ENCODE measurements at regions not wholly inside any gene's neighbourhood (a gene's known extent, or its start where the extent isn't known, plus 50 kb on each side); places are given as distances from the start of the nearest gene placed in this dataset.

GRCh38 chr22:27487600-27488452 lies 313.7 kb downstream of the MN1 start:
- H3K27ac ChIP-seq: no peak overlapping the region
- H3K9me3 ChIP-seq: no peaks in the 10 kb centered on the region
- no peaks in the 10 kb centered on the region for H3K4me1 ChIP-seq (ENCODE audit: control insufficient read depth in 1 of 2, insufficient read depth in 1 of 2, low read depth in 1 of 2, low read length in 1 of 2)
- H3K27me3 ChIP-seq: no peaks in the 10 kb centered on the region
- H3K4me3 ChIP-seq (ENCODE audit: low read depth in 1 of 2, low read length in 1 of 2): no peak overlapping the region
- no peak for TF ChIP-seq CTCF (IDR thresholded peaks at IDR 0.05)
- H3K36me3 ChIP-seq: no peaks in the 10 kb centered on the region

GRCh38 chr22:27488456-27489177 lies 312.9 kb downstream of the MN1 start:
- no peak for TF ChIP-seq CTCF (IDR thresholded peaks at IDR 0.05)
- Histone ChIP-seq H3K4me1 (ENCODE audit: control insufficient read depth in 1 of 2, insufficient read depth in 1 of 2, low read depth in 1 of 2, low read length in 1 of 2) (no peaks in the 10 kb centered on the region), H3K36me3 (no peaks in the 10 kb centered on the region), H3K27ac (no peak overlapping the region), H3K4me3 (ENCODE audit: low read depth in 1 of 2, low read length in 1 of 2) (no peak overlapping the region), H3K27me3 (no peaks in the 10 kb centered on the region), H3K9me3 (no peaks in the 10 kb centered on the region)

- Histone ChIP-seq H3K36me3 (no peaks in the 10 kb centered on the region), H3K4me3 (ENCODE audit: low read depth in 1 of 2, low read length in 1 of 2) (no peak overlapping the region), H3K27ac (no peak overlapping the region), H3K4me1 (ENCODE audit: control insufficient read depth in 1 of 2, insufficient read depth in 1 of 2, low read depth in 1 of 2, low read length in 1 of 2) (no peaks in the 10 kb centered on the region), H3K9me3 (no peaks in the 10 kb centered on the region), H3K27me3 (no peaks in the 10 kb centered on the region)
- TF ChIP-seq CTCF (IDR thresholded peaks at IDR 0.05): no peak
These were observed 312.3 kb downstream of the MN1 start for GRCh38 chr22:27489178-27489675.

- H3K4me3 ChIP-seq (ENCODE audit: low read depth in 1 of 2, low read length in 1 of 2): no peak overlapping the region
- H3K27me3 ChIP-seq: no peaks in the 10 kb centered on the region
- no peaks in the 10 kb centered on the region for H3K36me3 ChIP-seq
- no peaks in the 10 kb centered on the region for H3K4me1 ChIP-seq (ENCODE audit: control insufficient read depth in 1 of 2, insufficient read depth in 1 of 2, low read depth in 1 of 2, low read length in 1 of 2)
- no peak for TF ChIP-seq CTCF (IDR thresholded peaks at IDR 0.05)
- no peak overlapping the region for H3K27ac ChIP-seq
- H3K9me3 ChIP-seq: no peaks in the 10 kb centered on the region
These were observed 311.5 kb downstream of the MN1 start for GRCh38 chr22:27490080-27490479.

GRCh38 chr22:27491888-27492287 lies 309.7 kb downstream of the MN1 start:
- no peak overlapping the region for H3K4me3 ChIP-seq (ENCODE audit: low read depth in 1 of 2, low read length in 1 of 2)
- no peaks in the 10 kb centered on the region for H3K36me3 ChIP-seq
- no peak for TF ChIP-seq CTCF (IDR thresholded peaks at IDR 0.05)
- H3K27ac ChIP-seq: no peak overlapping the region
- H3K4me1 ChIP-seq (ENCODE audit: control insufficient read depth in 1 of 2, insufficient read depth in 1 of 2, low read depth in 1 of 2, low read length in 1 of 2): no peaks in the 10 kb centered on the region
- H3K27me3 ChIP-seq: no peaks in the 10 kb centered on the region
- H3K9me3 ChIP-seq: no peaks in the 10 kb centered on the region
